Endodermal cell (in vitro differentiated cells): ENCODE measurements at regions not wholly inside any gene's neighbourhood (a gene's known extent, or its start where the extent isn't known, plus 50 kb on each side); places are given as distances from the start of the nearest gene placed in this dataset.

Experiments used
- DNase-seq: peaks from one replicate; pipeline ENCODE4 v3.0.0-alpha.2; 2017
- H3K27ac ChIP-seq: 2 replicates; pipeline ENCODE4 v1.5.1; 2013; ENCODE audit warnings: mild to moderate bottlenecking, low read depth, low read length, moderate library complexity
- H3K27me3 ChIP-seq: 2 replicates; pipeline ENCODE4 v1.6.1; 2013; ENCODE audit warnings: mild to moderate bottlenecking, low read length, moderate library complexity; ENCODE audit not compliant: insufficient read depth, control insufficient read depth, poor library complexity, severe bottlenecking
- H3K36me3 ChIP-seq: 2 replicates; pipeline ENCODE4 v1.7.0; 2013; ENCODE audit warnings: mild to moderate bottlenecking, low read length, moderate library complexity; ENCODE audit not compliant: control insufficient read depth, insufficient read depth
- H3K4me1 ChIP-seq: one replicate; pipeline ENCODE4 v1.7.0; 2013; ENCODE audit warnings: low read length; ENCODE audit not compliant: control insufficient read depth, insufficient read depth
- H3K4me3 ChIP-seq: 2 replicates; pipeline ENCODE4 v1.5.1; 2013; ENCODE audit warnings: mild to moderate bottlenecking, low read length, moderate library complexity
- H3K9ac ChIP-seq: 2 replicates; pipeline ENCODE4 v1.6.1; 2013; ENCODE audit warnings: mild to moderate bottlenecking, low read length, moderate library complexity; ENCODE audit not compliant: poor library complexity, severe bottlenecking; ENCODE audit errors: extremely low read depth
- H3K9me3 ChIP-seq: 2 replicates; pipeline ENCODE4 v1.6.1; 2013; ENCODE audit warnings: mild to moderate bottlenecking, low read length, moderate library complexity; ENCODE audit not compliant: control insufficient read depth
- H3K27ac Mint-ChIP-seq: 2 replicates; pipeline ENCODE4 v1.8.0; 2020; ENCODE audit warnings: mixed read lengths
- H3K27me3 Mint-ChIP-seq: 2 replicates; pipeline ENCODE4 v1.8.0; 2021; ENCODE audit warnings: mild to moderate bottlenecking, mixed read lengths; ENCODE audit not compliant: insufficient read depth
- H3K36me3 Mint-ChIP-seq: 2 replicates; pipeline ENCODE4 v1.8.0; 2020; ENCODE audit warnings: low read depth, mixed read lengths
- H3K4me1 Mint-ChIP-seq: 2 replicates; pipeline ENCODE4 v1.8.0; 2020; ENCODE audit warnings: mixed read lengths
- H3K4me3 Mint-ChIP-seq: 2 replicates; pipeline ENCODE4 v1.8.0; 2020; ENCODE audit warnings: mild to moderate bottlenecking, moderate library complexity, mixed read lengths
- H3K9me3 Mint-ChIP-seq: 2 replicates; pipeline ENCODE4 v1.8.0; 2020; ENCODE audit warnings: mild to moderate bottlenecking, mixed read lengths
- CTCF ChIP-seq: fragments of 200-600 bp; sonication (generic); conservative IDR thresholded peaks from 2 replicates; pipeline ENCODE4 v1.5.0; 2021; ENCODE audit warnings: antibody characterized with exemption, mild to moderate bottlenecking
- WGBS, 2 experiments: methylation state at CpG; one replicate each; pipeline versions ENCODE4 v1.1.5 to v1.1.7; 2013; ENCODE audit warnings: missing lambda C conversion rate in 2 of 2, mixed read lengths in 1 of 2; ENCODE audit not compliant: insufficient coverage in 1 of 2, insufficient read length in 1 of 2; 5-methylcytosine and 5-hydroxymethylcytosine counted together

- no peak for TF ChIP-seq CTCF
- no peaks in the 10 kb centered on the region for H3K27me3 Mint-ChIP-seq
- Histone ChIP-seq H3K4me3 (no peak overlapping the region), H3K27ac (no peak overlapping the region), H3K36me3 (no peaks in the 10 kb centered on the region), H3K4me1 (no peaks in the 10 kb centered on the region), H3K27me3 (no peaks in the 10 kb centered on the region), H3K9me3 (peaks cover 25% of the 10 kb centered on the region), H3K9ac (no peak overlapping the region)
- no peak overlapping the region for H3K27ac Mint-ChIP-seq
- H3K9me3 Mint-ChIP-seq = peaks cover 23% of the 10 kb centered on the region
- WGBS, 2 experiments = 88 to 100% methylated on average over 2 to 8 of the region's 9 CpGs
- peaks cover 2% of the 10 kb centered on the region for H3K36me3 Mint-ChIP-seq
- DNase-seq = no peak
- H3K4me3 Mint-ChIP-seq = no peak overlapping the region
- no peaks in the 10 kb centered on the region for H3K4me1 Mint-ChIP-seq
Observed at GRCh38 chr3:166759736-166760513, 620.2 kb downstream of the ZBBX start.

DNA sequence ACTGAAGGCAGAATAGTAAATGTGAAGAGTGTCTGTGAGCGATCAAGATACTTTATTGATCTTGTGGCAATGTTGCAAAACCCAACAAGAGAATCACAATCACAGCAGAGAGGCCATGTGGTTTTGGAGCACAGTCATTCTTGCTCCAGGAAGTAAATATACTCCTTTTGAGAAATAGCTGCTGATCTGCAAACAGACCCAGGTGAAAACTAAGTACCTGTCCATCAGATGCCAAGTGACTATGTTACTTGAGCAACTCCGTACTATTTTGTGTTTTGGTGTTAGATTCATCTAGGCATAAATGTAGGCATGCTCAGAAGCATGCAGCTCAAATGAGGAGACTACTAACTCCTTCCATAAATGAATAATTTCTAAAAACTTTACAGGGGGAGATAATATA lies 627.9 kb downstream of the ZBBX start:
- TF ChIP-seq CTCF = no peak
- H3K4me3 ChIP-seq = no peak overlapping the region
- Mint-ChIP-seq H3K9me3 (peaks cover 1% of the 10 kb centered on the region), H3K27me3 (no peaks in the 10 kb centered on the region), H3K4me3 (no peak overlapping the region), H3K27ac (no peak overlapping the region), H3K36me3 (no peaks in the 10 kb centered on the region), H3K4me1 (no peaks in the 10 kb centered on the region)
- peaks cover 10% of the 10 kb centered on the region for H3K9me3 ChIP-seq
- no peak overlapping the region for H3K27ac ChIP-seq
- no peaks in the 10 kb centered on the region for H3K36me3 ChIP-seq
- DNase-seq = no peak
- no peaks in the 10 kb centered on the region for H3K4me1 ChIP-seq
- no peaks in the 10 kb centered on the region for H3K27me3 ChIP-seq
- 90 to 100% methylated on average over 1 to 2 of the region's 2 CpGs for WGBS, 2 experiments
- no peak overlapping the region for H3K9ac ChIP-seq

GRCh38 chr3:166743481-166744134 lies 636.5 kb downstream of the ZBBX start:
- Histone ChIP-seq H3K27ac (peak overlapping the region; percentile 12), H3K36me3 (no peaks in the 10 kb centered on the region), H3K9me3 (no peaks in the 10 kb centered on the region), H3K4me1 (no peaks in the 10 kb centered on the region), H3K9ac (no peak overlapping the region), H3K27me3 (no peaks in the 10 kb centered on the region), H3K4me3 (no peak overlapping the region)
- Mint-ChIP-seq H3K4me1 (no peaks in the 10 kb centered on the region), H3K36me3 (no peaks in the 10 kb centered on the region), H3K9me3 (no peaks in the 10 kb centered on the region), H3K27ac (no peak overlapping the region), H3K4me3 (no peak overlapping the region), H3K27me3 (no peaks in the 10 kb centered on the region)
- 38% methylated on average over 2 of the region's 2 CpGs; no CpG with 5 or more reads in 1 of the 2 experiments for WGBS, 2 experiments
- no peak for TF ChIP-seq CTCF
- DNase-seq = no peak
